CD4-positive, alpha-beta T cell (primary cell): ENCODE measurements at regions not wholly inside any gene's neighbourhood (a gene's known extent, or its start where the extent isn't known, plus 50 kb on each side); places are given as distances from the start of the nearest gene placed in this dataset.

Source experiments
- ATAC-seq: fragments of 200-7000 bp; cut with Tn5 transposase; one replicate; pipeline ENCODE4 v1.10.0; 2022; ENCODE audit warnings: mild to moderate bottlenecking; ENCODE audit not compliant: poor library complexity
- CTCF ChIA-PET: fragments of 350-600 bp; sonication (Branson Sonifier 250); formaldehyde crosslinking; loops from one replicate; lab custom pipeline; 2021; ENCODE audit warnings: antibody characterized with exemption, inconsistent platforms; lab: Charles Lee
- POLR2A ChIA-PET: fragments of 350-600 bp; sonication (Branson Sonifier 250); formaldehyde crosslinking; loops from one replicate; lab custom pipeline; 2021; ENCODE audit warnings: antibody characterized with exemption, inconsistent platforms; lab: Charles Lee
- DNase-seq, 14 experiments: peaks; one replicate each; pipeline ENCODE4 v3.0.0-alpha.2; 2013 to 2020; ENCODE audit warnings: mixed read lengths in 2 of 14
- H3K27ac ChIP-seq, 2 donors: one replicate each; pipeline versions ENCODE4 v1.5.1 to v1.7.0; 2013; ENCODE audit warnings: low read length in 2 of 2, low read depth in 1 of 2, mild to moderate bottlenecking in 1 of 2
- H3K27me3 ChIP-seq, 2 experiments: 1 replicate in 1 of 2; 2 replicates in 1 of 2; pipeline versions ENCODE4 v1.6.1 to v1.7.0; 2013; ENCODE audit warnings: low read length in 2 of 2, control low read depth in 1 of 2, mild to moderate bottlenecking in 1 of 2, moderate library complexity in 1 of 2; ENCODE audit not compliant: insufficient read depth in 2 of 2, control insufficient read depth in 1 of 2
- H3K36me3 ChIP-seq: one replicate; pipeline ENCODE4 v1.6.1; 2013; ENCODE audit warnings: low read length, control low read depth; ENCODE audit not compliant: insufficient read depth
- H3K4me1 ChIP-seq: one replicate; pipeline ENCODE4 v1.6.1; 2013; ENCODE audit warnings: low read length, control low read depth; ENCODE audit not compliant: insufficient read depth
- H3K4me3 ChIP-seq: one replicate; pipeline ENCODE4 v1.5.1; 2013; ENCODE audit warnings: mild to moderate bottlenecking, low read length, moderate library complexity
- H3K9me3 ChIP-seq, 2 experiments: 1 replicate in 1 of 2; 2 replicates in 1 of 2; pipeline versions ENCODE4 v1.6.1 to v1.7.0; 2013; ENCODE audit warnings: low read length in 2 of 2, mild to moderate bottlenecking in 2 of 2, control low read depth in 1 of 2, moderate library complexity in 1 of 2; ENCODE audit not compliant: control insufficient read depth in 1 of 2, insufficient read depth in 1 of 2
- H3K27ac Mint-ChIP-seq: one replicate; pipeline ENCODE4 v1.8.0; 2020; ENCODE audit warnings: mixed read lengths
- H3K27me3 Mint-ChIP-seq: one replicate; pipeline ENCODE4 v1.8.0; 2021; ENCODE audit warnings: mixed read lengths
- H3K36me3 Mint-ChIP-seq: one replicate; pipeline ENCODE4 v1.8.0; 2021; ENCODE audit warnings: low read depth, mixed read lengths
- H3K4me1 Mint-ChIP-seq: one replicate; pipeline ENCODE4 v1.8.0; 2021; ENCODE audit warnings: low read depth, mixed read lengths
- H3K4me3 Mint-ChIP-seq: one replicate; pipeline ENCODE4 v1.8.0; 2020; ENCODE audit warnings: mild to moderate bottlenecking, mixed read lengths
- H3K9me3 Mint-ChIP-seq: one replicate; pipeline ENCODE4 v1.8.0; 2020; ENCODE audit warnings: mixed read lengths
- intact Hi-C, 2 experiments: fragments of 100-400 bp; cut with DNase I in 1 of 2; cut with micrococcal nuclease in 1 of 2; formaldehyde crosslinking; loops; one replicate each; pipeline versions ENCODE4 v1.15.1 to v1.9.0; 2023 to 2025; cut with DNase I, micrococcal nuclease
- TF ChIP-seq, protein P1 (sequence below): fragments of 200-600 bp; IDR thresholded peaks from one replicate; pipeline ENCODE4 v1.8.0; 2022; ENCODE audit warnings: antibody characterized with exemption, mild to moderate bottlenecking

DNA sequence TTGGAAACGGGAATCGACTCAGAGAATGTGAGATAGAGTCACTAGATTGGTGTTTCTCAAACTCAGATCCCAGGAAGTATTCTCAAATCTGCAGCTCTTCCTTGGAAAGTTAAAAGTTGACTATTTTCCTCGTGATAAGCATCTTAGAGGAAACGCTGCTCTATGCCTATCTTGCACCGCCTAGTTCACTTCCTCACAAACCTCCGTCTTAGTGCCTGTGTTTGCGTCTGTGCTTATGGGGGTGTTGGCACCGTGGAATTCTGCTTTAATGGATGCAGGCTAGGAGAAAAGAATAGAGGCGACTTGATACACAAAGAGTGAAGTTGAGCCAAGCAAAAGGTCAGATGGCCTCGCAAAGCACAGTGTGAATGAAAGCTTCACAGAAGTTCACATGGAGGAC, 255.3 kb upstream of the ID2 start:
- DNase-seq = no peak
- Histone ChIP-seq H3K27ac (no peak overlapping the region), H3K4me1 (peaks cover 13% of the 10 kb centered on the region), H3K36me3 (no peaks in the 10 kb centered on the region), H3K27me3 (no peaks in the 10 kb centered on the region), H3K4me3 (no peak overlapping the region), H3K9me3 (no peaks in the 10 kb centered on the region)
- ChIA-PET CTCF (no interaction called here), POLR2A (no interaction called here)
- H3K27me3 Mint-ChIP-seq = no peaks in the 10 kb centered on the region
- H3K9me3 Mint-ChIP-seq = no peaks in the 10 kb centered on the region
- H3K4me3 Mint-ChIP-seq = no peak overlapping the region
- no peaks in the 10 kb centered on the region for H3K4me1 Mint-ChIP-seq
- no peak overlapping the region for H3K27ac Mint-ChIP-seq
- TF ChIP-seq, protein P1, sequence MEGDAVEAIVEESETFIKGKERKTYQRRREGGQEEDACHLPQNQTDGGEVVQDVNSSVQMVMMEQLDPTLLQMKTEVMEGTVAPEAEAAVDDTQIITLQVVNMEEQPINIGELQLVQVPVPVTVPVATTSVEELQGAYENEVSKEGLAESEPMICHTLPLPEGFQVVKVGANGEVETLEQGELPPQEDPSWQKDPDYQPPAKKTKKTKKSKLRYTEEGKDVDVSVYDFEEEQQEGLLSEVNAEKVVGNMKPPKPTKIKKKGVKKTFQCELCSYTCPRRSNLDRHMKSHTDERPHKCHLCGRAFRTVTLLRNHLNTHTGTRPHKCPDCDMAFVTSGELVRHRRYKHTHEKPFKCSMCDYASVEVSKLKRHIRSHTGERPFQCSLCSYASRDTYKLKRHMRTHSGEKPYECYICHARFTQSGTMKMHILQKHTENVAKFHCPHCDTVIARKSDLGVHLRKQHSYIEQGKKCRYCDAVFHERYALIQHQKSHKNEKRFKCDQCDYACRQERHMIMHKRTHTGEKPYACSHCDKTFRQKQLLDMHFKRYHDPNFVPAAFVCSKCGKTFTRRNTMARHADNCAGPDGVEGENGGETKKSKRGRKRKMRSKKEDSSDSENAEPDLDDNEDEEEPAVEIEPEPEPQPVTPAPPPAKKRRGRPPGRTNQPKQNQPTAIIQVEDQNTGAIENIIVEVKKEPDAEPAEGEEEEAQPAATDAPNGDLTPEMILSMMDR = no peak
- no peaks in the 10 kb centered on the region for H3K36me3 Mint-ChIP-seq
- intact Hi-C loops = no loop called here
- no peak for ATAC-seq

DNA sequence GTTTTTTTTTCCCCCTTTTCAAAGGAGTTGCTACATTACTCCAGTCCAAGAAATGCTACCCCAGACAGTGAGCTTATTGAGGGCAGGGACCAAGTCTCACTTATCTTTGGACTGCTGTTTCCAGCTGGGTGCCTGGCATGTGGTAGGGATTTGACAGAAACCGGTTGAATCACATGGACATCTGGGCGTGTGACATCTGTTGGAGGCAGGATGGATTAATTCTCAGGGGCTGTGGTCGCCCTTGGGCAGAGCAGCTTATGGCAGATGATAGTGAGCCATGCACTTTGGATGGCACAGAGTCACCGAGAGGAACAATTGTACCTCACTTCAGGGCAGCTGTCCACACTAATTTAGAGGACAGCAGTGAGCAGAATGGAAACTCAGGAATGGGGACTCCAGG, 254.6 kb upstream of the ID2 start:
- Histone ChIP-seq H3K4me1 (peaks cover 13% of the 10 kb centered on the region), H3K27me3 (no peaks in the 10 kb centered on the region), H3K4me3 (no peak overlapping the region), H3K36me3 (no peaks in the 10 kb centered on the region), H3K27ac (no peak overlapping the region), H3K9me3 (no peaks in the 10 kb centered on the region)
- Mint-ChIP-seq H3K9me3 (no peaks in the 10 kb centered on the region), H3K4me1 (no peaks in the 10 kb centered on the region), H3K27ac (no peak overlapping the region), H3K27me3 (no peaks in the 10 kb centered on the region), H3K36me3 (no peaks in the 10 kb centered on the region), H3K4me3 (no peak overlapping the region)
- DNase-seq (no peak), ATAC-seq (no peak)
- ChIA-PET CTCF (no interaction called here), POLR2A (no interaction called here)
- TF ChIP-seq, protein P1 = no peak
- intact Hi-C loops = no loop called here

DNA sequence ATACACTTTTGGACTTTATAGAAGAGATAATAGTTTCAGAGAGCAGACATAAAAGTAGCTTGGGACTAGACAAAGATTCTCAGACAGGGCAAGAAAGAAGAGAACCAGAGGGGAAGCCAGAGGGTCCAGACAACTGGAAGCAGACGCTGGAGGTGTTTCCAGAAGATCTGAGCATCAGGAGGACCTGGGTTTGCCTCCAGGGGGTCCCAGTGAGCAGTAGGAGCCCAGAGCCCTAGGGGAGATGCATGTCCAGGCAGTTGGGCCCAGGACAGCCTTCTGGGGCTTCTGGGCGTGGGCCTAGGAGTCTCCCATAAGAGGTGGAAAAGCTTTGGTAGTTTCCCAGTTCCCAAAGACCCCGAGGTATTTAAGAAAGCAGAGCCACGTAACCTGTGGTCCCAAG, 251.2 kb upstream of the ID2 start:
- Histone ChIP-seq H3K27me3 (no peaks in the 10 kb centered on the region), H3K36me3 (no peaks in the 10 kb centered on the region), H3K9me3 (no peaks in the 10 kb centered on the region), H3K4me3 (no peak overlapping the region), H3K4me1 (peaks cover 21% of the 10 kb centered on the region), H3K27ac (no peak overlapping the region)
- CTCF ChIA-PET = no interaction called here
- intact Hi-C loops = no loop called here
- DNase-seq = no peak
- no peaks in the 10 kb centered on the region for H3K9me3 Mint-ChIP-seq
- POLR2A ChIA-PET = interaction anchor here (0.7 kb wide), 1 partner anchor 10 kb away, joined by 3 read pairs; no protein-coding TSS in a partner anchor
- no peak overlapping the region for H3K4me3 Mint-ChIP-seq
- peaks cover 13% of the 10 kb centered on the region for H3K4me1 Mint-ChIP-seq
- no peak for ATAC-seq
- TF ChIP-seq, protein P1 = no peak
- H3K27ac Mint-ChIP-seq = no peak overlapping the region
- H3K36me3 Mint-ChIP-seq = no peaks in the 10 kb centered on the region
- no peaks in the 10 kb centered on the region for H3K27me3 Mint-ChIP-seq
